Suprapubic skin (tissue), 4 donors: ENCODE measurements at regions not wholly inside any gene's neighbourhood (a gene's known extent, or its start where the extent isn't known, plus 50 kb on each side); places are given as distances from the start of the nearest gene placed in this dataset.

Experiments used
- DNase-seq, 2 donors: peaks; one replicate each; pipeline ENCODE4 v3.0.0-alpha.2; 2019; ENCODE audit warnings: low spot score in 2 of 2
- H3K27ac ChIP-seq: fragments of 200-600 bp; sonication (generic); one replicate; pipeline ENCODE4 v1.5.1; 2019
- H3K27me3 ChIP-seq: fragments of 200-600 bp; sonication (generic); one replicate; pipeline ENCODE4 v1.5.1; 2019
- H3K36me3 ChIP-seq: fragments of 200-600 bp; sonication (generic); one replicate; pipeline ENCODE4 v1.5.1; 2019
- H3K4me1 ChIP-seq: fragments of 200-600 bp; sonication (generic); one replicate; pipeline ENCODE4 v1.5.1; 2019
- H3K4me3 ChIP-seq: fragments of 200-600 bp; sonication (generic); one replicate; pipeline ENCODE4 v1.5.1; 2019; ENCODE audit warnings: mild to moderate bottlenecking
- H3K9me3 ChIP-seq: fragments of 200-600 bp; sonication (generic); one replicate; pipeline ENCODE4 v1.5.1; 2019
- EP300 ChIP-seq: sonication (generic); formaldehyde crosslinking; IDR thresholded peaks from one replicate; pipeline ENCODE4 v1.6.1; 2017; ENCODE audit warnings: antibody characterized with exemption
- POLR2A ChIP-seq, 2 donors: fragments of 450-650 bp; IDR thresholded peaks; one replicate each; pipeline ENCODE4 v1.6.1; 2017; ENCODE audit warnings: antibody characterized with exemption in 2 of 2, mild to moderate bottlenecking in 2 of 2, moderate library complexity in 2 of 2
- POLR2AphosphoS5 ChIP-seq, 3 donors: sonication (generic); formaldehyde crosslinking; IDR thresholded peaks; one replicate each; pipeline ENCODE4 v1.6.1; 2017; ENCODE audit warnings: antibody characterized with exemption in 3 of 3
- WGBS: methylation state at CpG from one replicate; pipeline ENCODE4 v1.1.5; 2018; 5-methylcytosine and 5-hydroxymethylcytosine counted together
- TF ChIP-seq, protein P1 (sequence below), 2 donors: fragments of 200-600 bp in 1 of 2; fragments of 450-650 bp in 1 of 2; sonication (generic) in 1 of 2; IDR thresholded peaks; one replicate each; pipeline ENCODE4 v1.5.1; 2016 to 2019; ENCODE audit warnings: antibody characterized with exemption in 2 of 2, mild to moderate bottlenecking in 1 of 2, moderate library complexity in 1 of 2

DNA sequence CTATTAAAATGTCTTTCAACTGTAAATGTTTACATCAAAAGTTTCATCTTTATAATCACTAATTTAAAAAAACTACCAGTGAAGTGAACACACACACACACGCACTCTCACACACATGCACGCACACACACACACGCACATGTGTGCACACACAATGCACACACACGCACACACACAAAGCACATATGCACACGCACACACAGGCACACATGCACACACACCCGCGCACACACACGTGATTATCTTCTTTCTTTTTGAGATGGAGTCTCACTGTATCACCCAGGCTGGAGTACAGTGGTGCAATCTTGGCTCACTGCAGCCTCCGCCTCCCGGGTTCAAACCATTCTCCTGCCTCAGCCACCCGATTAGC, 80.0 kb upstream of the FRMD1 start:
- no peaks in the 10 kb centered on the region for H3K36me3 ChIP-seq
- H3K9me3 ChIP-seq, result no peaks in the 10 kb centered on the region
- no peak overlapping the region for H3K27ac ChIP-seq
- H3K4me1 ChIP-seq, result peaks cover 21% of the 10 kb centered on the region
- DNase-seq, result peak in 1 of 2 donors; percentile 11
- H3K4me3 ChIP-seq, result no peak overlapping the region
- H3K27me3 ChIP-seq, result no peaks in the 10 kb centered on the region
- TF ChIP-seq POLR2A (IDR thresholded peaks at IDR 0.05) (no peak), POLR2AphosphoS5 (IDR thresholded peaks at IDR 0.05) (no peak), EP300 (no peak)
- TF ChIP-seq, protein P1, sequence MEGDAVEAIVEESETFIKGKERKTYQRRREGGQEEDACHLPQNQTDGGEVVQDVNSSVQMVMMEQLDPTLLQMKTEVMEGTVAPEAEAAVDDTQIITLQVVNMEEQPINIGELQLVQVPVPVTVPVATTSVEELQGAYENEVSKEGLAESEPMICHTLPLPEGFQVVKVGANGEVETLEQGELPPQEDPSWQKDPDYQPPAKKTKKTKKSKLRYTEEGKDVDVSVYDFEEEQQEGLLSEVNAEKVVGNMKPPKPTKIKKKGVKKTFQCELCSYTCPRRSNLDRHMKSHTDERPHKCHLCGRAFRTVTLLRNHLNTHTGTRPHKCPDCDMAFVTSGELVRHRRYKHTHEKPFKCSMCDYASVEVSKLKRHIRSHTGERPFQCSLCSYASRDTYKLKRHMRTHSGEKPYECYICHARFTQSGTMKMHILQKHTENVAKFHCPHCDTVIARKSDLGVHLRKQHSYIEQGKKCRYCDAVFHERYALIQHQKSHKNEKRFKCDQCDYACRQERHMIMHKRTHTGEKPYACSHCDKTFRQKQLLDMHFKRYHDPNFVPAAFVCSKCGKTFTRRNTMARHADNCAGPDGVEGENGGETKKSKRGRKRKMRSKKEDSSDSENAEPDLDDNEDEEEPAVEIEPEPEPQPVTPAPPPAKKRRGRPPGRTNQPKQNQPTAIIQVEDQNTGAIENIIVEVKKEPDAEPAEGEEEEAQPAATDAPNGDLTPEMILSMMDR (IDR thresholded peaks at IDR 0.05), result no peak
- 95% methylated on average over 11 of the region's 11 CpGs for WGBS

DNA sequence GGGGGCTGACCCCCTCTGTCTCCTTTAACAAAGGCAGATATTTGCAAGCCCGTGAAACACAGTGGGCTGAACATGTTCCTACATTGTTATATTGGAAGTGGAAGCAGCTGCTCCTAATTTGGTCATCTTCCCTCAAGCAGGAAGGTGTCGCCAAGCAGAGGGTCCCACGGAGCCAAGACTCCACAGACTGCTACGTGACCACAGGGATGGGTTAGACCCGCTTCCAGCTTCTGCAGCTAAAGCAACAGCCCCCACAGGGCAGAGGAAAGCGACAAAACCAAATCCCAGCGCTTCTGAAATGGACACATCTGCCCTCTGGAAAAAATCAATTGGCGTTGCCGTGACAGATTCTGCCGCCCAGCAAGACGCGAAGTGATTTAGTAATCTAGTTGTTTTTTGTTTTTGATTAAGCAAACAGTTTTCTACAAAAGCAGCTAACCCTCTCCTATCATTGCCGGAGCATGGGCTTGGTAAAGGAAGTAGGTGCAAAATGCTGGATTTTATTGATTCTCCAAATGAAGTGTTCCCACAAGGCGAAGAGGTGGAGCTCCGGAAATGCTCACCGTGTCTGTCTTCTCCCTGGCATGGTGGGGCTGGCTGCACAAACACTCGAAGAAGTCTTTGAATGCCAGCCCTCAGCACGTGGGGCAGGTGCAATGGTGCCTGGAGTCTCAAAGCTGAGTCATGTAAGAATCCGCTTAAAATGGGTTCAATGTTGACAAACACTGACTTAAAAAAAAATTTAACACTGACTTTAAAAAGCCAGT, 79.4 kb upstream of the FRMD1 start:
- H3K27ac ChIP-seq, result peak overlapping the region; percentile 61
- H3K9me3 ChIP-seq, result no peaks in the 10 kb centered on the region
- TF ChIP-seq POLR2A (IDR thresholded peaks at IDR 0.05), result no peak
- peak in 1 of 2 donors; percentile 64 for DNase-seq
- H3K4me3 ChIP-seq, result peak overlapping the region; percentile 10
- no peaks in the 10 kb centered on the region for H3K36me3 ChIP-seq
- 18% methylated on average over 19 of the region's 19 CpGs for WGBS
- H3K4me1 ChIP-seq, result peaks cover 21% of the 10 kb centered on the region
- no peaks in the 10 kb centered on the region for H3K27me3 ChIP-seq

DNA sequence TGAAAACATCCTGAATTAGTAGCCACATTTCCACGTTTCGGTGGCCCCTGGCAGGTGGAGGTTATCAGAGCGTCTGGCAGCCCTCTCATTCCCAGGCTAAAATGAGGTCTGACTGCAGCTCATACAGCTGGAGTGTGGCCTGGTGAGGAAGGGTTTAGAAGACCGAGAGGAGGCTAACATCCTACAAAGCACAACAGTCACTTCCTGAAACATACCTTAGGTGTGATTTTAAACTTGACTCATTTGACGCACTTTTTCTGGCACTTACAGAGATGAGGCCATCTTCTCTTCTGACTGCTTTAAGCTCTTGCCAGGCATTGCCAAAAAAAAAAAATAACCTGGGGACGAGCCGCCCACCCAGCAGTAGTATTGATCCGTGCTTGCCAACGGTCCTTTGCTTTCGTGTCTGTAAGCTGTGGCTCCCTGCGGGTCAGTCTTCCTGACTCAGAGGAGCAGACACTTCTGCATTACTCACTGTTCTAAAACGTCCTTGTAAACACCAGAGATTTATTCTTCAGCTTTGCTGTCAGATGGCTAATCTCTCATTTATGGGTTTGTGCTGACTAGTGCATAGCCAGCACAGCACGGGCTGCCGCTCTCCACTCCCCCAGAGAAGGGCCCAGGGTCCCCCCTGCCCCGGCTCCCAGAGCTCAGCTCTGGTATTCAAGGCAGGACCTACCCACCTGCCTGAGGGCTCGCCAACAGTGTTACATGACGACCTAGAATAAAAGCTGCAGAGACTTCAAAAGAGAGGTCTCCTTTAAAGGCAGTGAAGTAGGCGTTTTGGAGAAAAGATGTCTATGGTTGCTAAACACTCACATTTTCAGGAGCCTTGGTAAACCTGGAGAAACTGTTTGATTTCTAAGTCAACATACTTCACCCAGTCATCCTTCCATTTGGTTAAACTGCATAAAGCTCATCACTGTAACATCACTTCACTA, 78.5 kb upstream of the FRMD1 start:
- 31% methylated on average over 18 of the region's 18 CpGs for WGBS
- H3K27ac ChIP-seq, result peak overlapping the region; percentile 61

DNA sequence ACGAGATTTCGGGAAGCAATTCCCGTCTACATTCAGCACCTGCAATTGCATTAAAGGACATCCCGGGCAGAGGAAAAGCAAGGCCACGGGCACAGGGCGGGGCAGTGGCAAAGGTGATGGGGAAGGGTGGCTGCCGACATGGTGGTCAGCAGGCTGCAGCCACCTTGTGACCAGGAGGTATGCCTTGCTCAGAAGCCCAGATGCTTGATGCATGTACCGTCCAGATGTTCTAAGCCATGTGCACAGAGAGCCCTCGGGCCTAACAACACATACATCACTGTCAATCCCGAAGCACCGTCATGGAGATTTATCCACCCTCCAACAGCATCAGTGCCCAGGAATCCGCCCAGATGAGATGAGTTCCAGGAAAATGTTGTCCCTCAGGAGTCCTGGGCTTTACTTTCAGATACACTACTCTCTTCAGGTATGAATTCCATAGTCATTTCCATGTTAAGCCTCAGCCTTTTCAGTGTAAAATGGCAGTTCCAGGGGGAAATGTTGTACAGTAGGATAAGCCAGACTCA, 77.8 kb upstream of the FRMD1 start:
- TF ChIP-seq POLR2A (IDR thresholded peaks at IDR 0.05) (no peak), POLR2AphosphoS5 (IDR thresholded peaks at IDR 0.05) (no peak), EP300 (no peak)
- TF ChIP-seq, protein P1 (IDR thresholded peaks at IDR 0.05), result no peak
- Histone ChIP-seq H3K36me3 (no peaks in the 10 kb centered on the region), H3K4me3 (no peak overlapping the region), H3K27ac (no peak overlapping the region), H3K4me1 (peaks cover 18% of the 10 kb centered on the region), H3K27me3 (no peaks in the 10 kb centered on the region), H3K9me3 (no peaks in the 10 kb centered on the region)
- WGBS, result 72% methylated on average over 12 of the region's 12 CpGs
- peak in 1 of 2 donors; percentile 50 for DNase-seq

More for the DNA sequence above, 78.5 kb upstream of the FRMD1 start:
- no peaks in the 10 kb centered on the region for H3K9me3 ChIP-seq
- H3K27me3 ChIP-seq, result no peaks in the 10 kb centered on the region
- H3K4me3 ChIP-seq, result no peak overlapping the region
- no peaks in the 10 kb centered on the region for H3K36me3 ChIP-seq
- no peak for TF ChIP-seq EP300
- TF ChIP-seq, protein P1 (IDR thresholded peaks at IDR 0.05), result no peak
- no peak for TF ChIP-seq POLR2AphosphoS5 (IDR thresholded peaks at IDR 0.05)
- TF ChIP-seq POLR2A (IDR thresholded peaks at IDR 0.05), result no peak
- H3K4me1 ChIP-seq, result peaks cover 18% of the 10 kb centered on the region
- DNase-seq, result peak in 1 of 2 donors; percentile 65

DNA sequence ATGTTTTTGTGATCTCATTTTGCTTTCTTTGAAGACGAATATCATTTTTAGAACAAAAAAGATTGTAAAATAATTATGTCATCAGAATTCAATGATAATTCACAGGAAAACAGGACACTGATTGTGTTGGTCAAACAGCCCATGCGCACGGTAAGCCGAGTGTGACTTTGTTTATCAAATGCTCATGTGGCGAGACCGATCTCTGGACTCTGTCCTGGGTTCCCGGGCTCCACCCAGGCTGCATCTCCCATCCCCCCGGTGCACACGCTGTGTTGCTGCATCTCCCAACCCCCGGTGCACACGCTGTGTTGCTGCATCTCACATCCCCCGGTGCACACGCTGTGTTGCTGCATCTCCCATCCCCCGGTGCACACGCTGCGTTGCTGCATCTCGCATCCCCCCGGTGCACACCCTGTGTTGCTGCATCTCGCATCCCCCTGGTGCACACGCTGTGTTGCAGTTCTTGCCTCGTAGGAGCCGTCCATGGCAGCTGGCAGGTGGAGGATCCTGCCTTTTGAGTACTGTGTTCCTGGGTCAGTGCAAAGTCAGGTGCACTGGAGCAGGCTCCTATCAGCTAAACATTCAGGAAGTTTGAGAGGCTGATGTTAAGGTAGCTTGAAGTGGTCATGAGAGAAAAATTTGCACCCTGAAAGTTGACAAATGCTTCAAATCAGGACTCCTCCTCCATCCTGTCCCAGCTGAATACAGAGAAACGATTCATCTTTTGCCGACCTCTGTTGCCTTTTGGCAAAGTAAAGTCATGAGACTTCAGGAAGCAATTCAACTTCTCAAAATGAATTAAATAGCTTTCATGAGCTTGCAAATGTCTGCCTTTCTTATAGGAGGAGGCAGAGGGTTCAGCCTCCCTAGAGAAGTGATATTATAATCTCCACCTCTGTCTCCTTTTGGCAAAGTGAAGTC, 77.1 kb upstream of the FRMD1 start:
- Histone ChIP-seq H3K27me3 (no peaks in the 10 kb centered on the region), H3K4me3 (no peak overlapping the region), H3K9me3 (no peaks in the 10 kb centered on the region), H3K27ac (no peak overlapping the region), H3K4me1 (peaks cover 18% of the 10 kb centered on the region), H3K36me3 (no peaks in the 10 kb centered on the region)
- TF ChIP-seq, protein P1 (IDR thresholded peaks at IDR 0.05), result no peak
- no peak for TF ChIP-seq POLR2A (IDR thresholded peaks at IDR 0.05)
- no peak for TF ChIP-seq EP300
- 87% methylated on average over 24 of the region's 24 CpGs for WGBS
- DNase-seq, result peak in 1 of 2 donors; percentile 71
